Liver (tissue), 8 donors: ENCODE measurements at regions not wholly inside any gene's neighbourhood (a gene's known extent, or its start where the extent isn't known, plus 50 kb on each side); places are given as distances from the start of the nearest gene placed in this dataset.

ENCODE experiments used
- DNase-seq: peaks from one replicate; pipeline ENCODE4 v3.0.0-alpha.2; 2017; ENCODE audit warnings: low spot score
- H3K27ac ChIP-seq, 2 donors: one replicate each; pipeline ENCODE4 v1.7.0; 2013; ENCODE audit warnings: inconsistent platforms in 2 of 2, low read length in 2 of 2, control low read depth in 1 of 2, low read depth in 1 of 2, mild to moderate bottlenecking in 1 of 2
- H3K27me3 ChIP-seq, 4 donors: one replicate each; pipeline versions ENCODE4 v1.6.1 to v1.7.0; 2013; ENCODE audit warnings: low read length in 3 of 4, inconsistent platforms in 1 of 4, mild to moderate bottlenecking in 1 of 4, moderate library complexity in 1 of 4; ENCODE audit not compliant: control insufficient read depth in 4 of 4, insufficient read depth in 4 of 4
- H3K36me3 ChIP-seq, 4 donors: one replicate each; pipeline versions ENCODE4 v1.6.1 to v1.7.0; 2013; ENCODE audit warnings: low read length in 3 of 4, mild to moderate bottlenecking in 3 of 4, low read depth in 1 of 4, moderate library complexity in 1 of 4; ENCODE audit not compliant: control insufficient read depth in 4 of 4, insufficient read depth in 3 of 4
- H3K4me1 ChIP-seq, 4 donors: one replicate each; pipeline versions ENCODE4 v1.6.1 to v1.7.0; 2013; ENCODE audit warnings: low read length in 3 of 4, mild to moderate bottlenecking in 3 of 4, moderate library complexity in 1 of 4; ENCODE audit not compliant: control insufficient read depth in 4 of 4, insufficient read depth in 4 of 4
- H3K4me3 ChIP-seq, 3 donors: one replicate each; pipeline versions ENCODE4 v1.6.1 to v1.7.0; 2013; ENCODE audit warnings: low read length in 3 of 3, control low read depth in 1 of 3, low read depth in 1 of 3, mild to moderate bottlenecking in 1 of 3
- H3K9ac ChIP-seq, 2 donors: one replicate each; pipeline ENCODE4 v1.7.0; 2013; ENCODE audit warnings: low read length in 2 of 2, mild to moderate bottlenecking in 2 of 2, moderate library complexity in 2 of 2, control low read depth in 1 of 2, low read depth in 1 of 2
- H3K9me3 ChIP-seq, 4 donors: one replicate each; pipeline versions ENCODE4 v1.6.1 to v1.7.0; 2013; ENCODE audit warnings: low read length in 3 of 4; ENCODE audit not compliant: control insufficient read depth in 4 of 4
- EGR1 ChIP-seq, 2 donors: IDR thresholded peaks; 2 replicates each; pipeline ENCODE4 v1.6.1; 2016 to 2018; ENCODE audit warnings: antibody characterized with exemption in 2 of 2, low read depth in 2 of 2
- FOXA2 ChIP-seq: IDR thresholded peaks from 2 replicates; pipeline ENCODE4 v1.6.1; 2016; ENCODE audit warnings: antibody characterized with exemption
- GABPA ChIP-seq, 2 donors: IDR thresholded peaks in 1 of 2; conservative IDR thresholded peaks in 1 of 2; 2 replicates each; pipeline ENCODE4 v1.6.1; 2016; ENCODE audit warnings: antibody characterized with exemption in 2 of 2, mild to moderate bottlenecking in 1 of 2, moderate library complexity in 1 of 2
- HNF4A ChIP-seq, 2 donors: conservative IDR thresholded peaks; 2 replicates each; pipeline ENCODE4 v1.6.1; 2016; ENCODE audit warnings: antibody characterized with exemption in 2 of 2, mild to moderate bottlenecking in 2 of 2
- JUND ChIP-seq, 2 donors: IDR thresholded peaks; 2 replicates each; pipeline ENCODE4 v1.6.1; 2016; ENCODE audit warnings: antibody characterized with exemption in 2 of 2
- NR2F2 ChIP-seq: IDR thresholded peaks from 2 replicates; pipeline ENCODE4 v1.6.1; 2016; ENCODE audit warnings: antibody characterized with exemption
- RXRA ChIP-seq, 2 donors: IDR thresholded peaks; 2 replicates each; pipeline ENCODE4 v1.6.1; 2017 to 2018; ENCODE audit warnings: antibody characterized with exemption in 2 of 2, mild to moderate bottlenecking in 1 of 2
- SP1 ChIP-seq: IDR thresholded peaks from 2 replicates; pipeline ENCODE4 v1.6.1; 2018; ENCODE audit warnings: antibody characterized with exemption, mild to moderate bottlenecking
- TAF1 ChIP-seq: conservative IDR thresholded peaks from 2 replicates; pipeline ENCODE4 v1.6.1; 2016; ENCODE audit warnings: antibody characterized with exemption, mild to moderate bottlenecking
- YY1 ChIP-seq: IDR thresholded peaks from 2 replicates; pipeline ENCODE4 v1.6.1; 2016; ENCODE audit warnings: antibody characterized with exemption, mild to moderate bottlenecking
- WGBS: extraction: QIAGEN DNeasy Blood & Tissue Kit; methylation state at CpG from one replicate; pipeline ENCODE4 v1.1.7; 2013; 5-methylcytosine and 5-hydroxymethylcytosine counted together
- TF ChIP-seq, protein P1 (sequence below): IDR thresholded peaks from 2 replicates; pipeline ENCODE4 v1.6.1; 2016; ENCODE audit warnings: antibody characterized with exemption
- TF ChIP-seq, protein P2 (sequence below): IDR thresholded peaks from 2 replicates; pipeline ENCODE4 v1.6.1; 2016; ENCODE audit warnings: antibody characterized with exemption
- TF ChIP-seq, protein P3 (sequence below): IDR thresholded peaks from 2 replicates; pipeline ENCODE4 v1.6.1; 2016; ENCODE audit warnings: antibody characterized with exemption, mild to moderate bottlenecking
- TF ChIP-seq, protein P4 (sequence below): IDR thresholded peaks from 2 replicates; pipeline ENCODE4 v1.6.1; 2016; ENCODE audit warnings: antibody characterized with exemption
- TF ChIP-seq, protein P5 (sequence below): fragments of 150-350 bp; IDR thresholded peaks from 2 replicates; pipeline ENCODE4 v1.5.1; 2017; ENCODE audit warnings: improper control_type of control experiment, low read depth, low read length; ENCODE audit not compliant: missing input control
- donor health status: healthy.
- donor health status: healthy.
- donor health status: healthy.
- donor health status: healthy.
- donor health status: healthy.

DNA sequence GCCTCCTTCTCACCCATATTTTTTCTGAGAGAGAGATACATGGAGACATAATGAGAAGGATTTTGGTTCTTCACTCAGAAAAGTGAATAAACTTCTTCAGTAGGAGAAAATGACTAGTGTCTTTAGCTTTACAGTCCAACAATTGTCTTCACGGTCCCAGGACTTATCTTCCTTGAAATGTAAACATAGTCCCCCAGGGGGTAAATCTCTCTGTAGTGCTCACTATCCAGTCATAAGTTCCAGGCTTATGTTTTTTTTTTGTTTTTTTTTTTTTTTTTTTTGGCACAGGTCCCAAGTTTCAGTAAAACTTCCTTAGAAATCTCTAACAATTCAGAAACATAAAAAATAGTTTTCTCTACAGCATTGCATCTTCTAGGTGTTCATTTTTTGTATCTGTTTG, 890.2 kb upstream of the B3GALT2 start:
- WGBS, result 36% methylated on average over 1 of the region's 1 CpG
- H3K4me1 ChIP-seq, result no peaks in the 10 kb centered on the region
- H3K27ac ChIP-seq, result no peak overlapping the region
- TF ChIP-seq SP1, result no peak
- TF ChIP-seq, protein P1, sequence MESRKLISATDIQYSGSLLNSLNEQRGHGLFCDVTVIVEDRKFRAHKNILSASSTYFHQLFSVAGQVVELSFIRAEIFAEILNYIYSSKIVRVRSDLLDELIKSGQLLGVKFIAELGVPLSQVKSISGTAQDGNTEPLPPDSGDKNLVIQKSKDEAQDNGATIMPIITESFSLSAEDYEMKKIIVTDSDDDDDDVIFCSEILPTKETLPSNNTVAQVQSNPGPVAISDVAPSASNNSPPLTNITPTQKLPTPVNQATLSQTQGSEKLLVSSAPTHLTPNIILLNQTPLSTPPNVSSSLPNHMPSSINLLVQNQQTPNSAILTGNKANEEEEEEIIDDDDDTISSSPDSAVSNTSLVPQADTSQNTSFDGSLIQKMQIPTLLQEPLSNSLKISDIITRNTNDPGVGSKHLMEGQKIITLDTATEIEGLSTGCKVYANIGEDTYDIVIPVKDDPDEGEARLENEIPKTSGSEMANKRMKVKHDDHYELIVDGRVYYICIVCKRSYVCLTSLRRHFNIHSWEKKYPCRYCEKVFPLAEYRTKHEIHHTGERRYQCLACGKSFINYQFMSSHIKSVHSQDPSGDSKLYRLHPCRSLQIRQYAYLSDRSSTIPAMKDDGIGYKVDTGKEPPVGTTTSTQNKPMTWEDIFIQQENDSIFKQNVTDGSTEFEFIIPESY, result no peak
- TF ChIP-seq GABPA (IDR thresholded peaks at IDR 0.05 in 1 of 2, conservative IDR thresholded peaks at IDR 0.05 in 1 of 2), result no peak
- no peak for TF ChIP-seq EGR1 (IDR thresholded peaks at IDR 0.05; ENCODE audit: low read depth in 2 of 2)
- TF ChIP-seq, protein P2, sequence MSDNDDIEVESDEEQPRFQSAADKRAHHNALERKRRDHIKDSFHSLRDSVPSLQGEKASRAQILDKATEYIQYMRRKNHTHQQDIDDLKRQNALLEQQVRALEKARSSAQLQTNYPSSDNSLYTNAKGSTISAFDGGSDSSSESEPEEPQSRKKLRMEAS, result no peak
- TF ChIP-seq RXRA (IDR thresholded peaks at IDR 0.05), result no peak
- no peak for TF ChIP-seq YY1
- no peak for TF ChIP-seq HNF4A (conservative IDR thresholded peaks at IDR 0.05)
- TF ChIP-seq, protein P3, sequence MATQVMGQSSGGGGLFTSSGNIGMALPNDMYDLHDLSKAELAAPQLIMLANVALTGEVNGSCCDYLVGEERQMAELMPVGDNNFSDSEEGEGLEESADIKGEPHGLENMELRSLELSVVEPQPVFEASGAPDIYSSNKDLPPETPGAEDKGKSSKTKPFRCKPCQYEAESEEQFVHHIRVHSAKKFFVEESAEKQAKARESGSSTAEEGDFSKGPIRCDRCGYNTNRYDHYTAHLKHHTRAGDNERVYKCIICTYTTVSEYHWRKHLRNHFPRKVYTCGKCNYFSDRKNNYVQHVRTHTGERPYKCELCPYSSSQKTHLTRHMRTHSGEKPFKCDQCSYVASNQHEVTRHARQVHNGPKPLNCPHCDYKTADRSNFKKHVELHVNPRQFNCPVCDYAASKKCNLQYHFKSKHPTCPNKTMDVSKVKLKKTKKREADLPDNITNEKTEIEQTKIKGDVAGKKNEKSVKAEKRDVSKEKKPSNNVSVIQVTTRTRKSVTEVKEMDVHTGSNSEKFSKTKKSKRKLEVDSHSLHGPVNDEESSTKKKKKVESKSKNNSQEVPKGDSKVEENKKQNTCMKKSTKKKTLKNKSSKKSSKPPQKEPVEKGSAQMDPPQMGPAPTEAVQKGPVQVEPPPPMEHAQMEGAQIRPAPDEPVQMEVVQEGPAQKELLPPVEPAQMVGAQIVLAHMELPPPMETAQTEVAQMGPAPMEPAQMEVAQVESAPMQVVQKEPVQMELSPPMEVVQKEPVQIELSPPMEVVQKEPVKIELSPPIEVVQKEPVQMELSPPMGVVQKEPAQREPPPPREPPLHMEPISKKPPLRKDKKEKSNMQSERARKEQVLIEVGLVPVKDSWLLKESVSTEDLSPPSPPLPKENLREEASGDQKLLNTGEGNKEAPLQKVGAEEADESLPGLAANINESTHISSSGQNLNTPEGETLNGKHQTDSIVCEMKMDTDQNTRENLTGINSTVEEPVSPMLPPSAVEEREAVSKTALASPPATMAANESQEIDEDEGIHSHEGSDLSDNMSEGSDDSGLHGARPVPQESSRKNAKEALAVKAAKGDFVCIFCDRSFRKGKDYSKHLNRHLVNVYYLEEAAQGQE, result no peak
- no peaks in the 10 kb centered on the region for H3K36me3 ChIP-seq
- H3K9ac ChIP-seq, result no peak overlapping the region
- no peak for DNase-seq
- H3K9me3 ChIP-seq, result no peaks in the 10 kb centered on the region
- no peak overlapping the region for H3K4me3 ChIP-seq
- no peaks in the 10 kb centered on the region for H3K27me3 ChIP-seq

DNA sequence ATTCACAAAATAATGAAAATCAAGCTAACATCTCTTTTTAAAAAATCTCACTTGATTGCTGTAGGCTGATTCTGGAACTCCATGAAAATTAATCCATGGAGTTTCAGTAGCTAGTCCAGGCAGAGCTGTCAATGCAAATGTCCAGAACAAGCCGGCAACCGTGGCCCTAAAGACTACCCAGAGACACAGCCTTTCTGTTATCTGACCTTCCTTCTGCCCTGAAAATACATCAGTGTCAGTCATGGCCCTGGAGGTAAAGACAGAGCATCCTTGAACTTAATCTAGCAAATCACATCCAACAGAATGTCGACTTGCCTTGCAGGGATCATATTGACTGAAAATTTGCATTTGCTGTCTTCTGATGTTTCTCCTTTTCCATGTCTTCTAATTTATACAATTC, 887.4 kb upstream of the B3GALT2 start:
- Histone ChIP-seq H3K4me1 (no peaks in the 10 kb centered on the region), H3K9me3 (no peaks in the 10 kb centered on the region), H3K9ac (no peak overlapping the region), H3K27me3 (no peaks in the 10 kb centered on the region), H3K4me3 (no peak overlapping the region), H3K27ac (no peak overlapping the region), H3K36me3 (no peaks in the 10 kb centered on the region)
- TF ChIP-seq YY1, result no peak
- TF ChIP-seq, protein P4, sequence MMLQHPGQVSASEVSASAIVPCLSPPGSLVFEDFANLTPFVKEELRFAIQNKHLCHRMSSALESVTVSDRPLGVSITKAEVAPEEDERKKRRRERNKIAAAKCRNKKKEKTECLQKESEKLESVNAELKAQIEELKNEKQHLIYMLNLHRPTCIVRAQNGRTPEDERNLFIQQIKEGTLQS, result no peak
- no peak for DNase-seq
- 72% methylated on average over 3 of the region's 3 CpGs for WGBS

DNA sequence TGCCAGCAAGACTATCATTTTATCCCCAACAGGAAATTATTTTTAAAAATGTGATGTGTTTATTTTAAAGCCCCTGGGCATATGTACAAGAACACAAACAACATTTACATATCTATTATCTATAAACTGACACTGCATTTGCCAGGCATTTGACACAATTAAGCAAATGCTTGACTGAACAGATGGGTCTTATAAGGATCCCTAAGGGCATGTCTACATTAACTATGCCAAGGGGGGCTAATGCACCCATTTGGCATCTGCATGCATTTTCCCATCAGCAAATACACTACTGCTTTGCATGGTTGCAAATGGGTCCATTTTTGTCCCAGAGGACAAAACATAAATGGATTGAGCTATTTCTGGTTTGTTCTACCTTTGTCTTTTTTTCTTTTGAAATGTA, 884.8 kb upstream of the B3GALT2 start:
- no peaks in the 10 kb centered on the region for H3K9me3 ChIP-seq
- no peak overlapping the region for H3K4me3 ChIP-seq
- DNase-seq, result no peak
- no peaks in the 10 kb centered on the region for H3K36me3 ChIP-seq
- no peak overlapping the region for H3K27ac ChIP-seq
- H3K27me3 ChIP-seq, result no peaks in the 10 kb centered on the region
- H3K9ac ChIP-seq, result no peak overlapping the region
- no peaks in the 10 kb centered on the region for H3K4me1 ChIP-seq
- TF ChIP-seq SP1 (no peak), YY1 (no peak), TAF1 (no peak), JUND (IDR thresholded peaks at IDR 0.05) (no peak), NR2F2 (no peak), HNF4A (conservative IDR thresholded peaks at IDR 0.05) (no peak), EGR1 (IDR thresholded peaks at IDR 0.05; ENCODE audit: low read depth in 2 of 2) (no peak), FOXA2 (no peak)
- TF ChIP-seq, protein P5, sequence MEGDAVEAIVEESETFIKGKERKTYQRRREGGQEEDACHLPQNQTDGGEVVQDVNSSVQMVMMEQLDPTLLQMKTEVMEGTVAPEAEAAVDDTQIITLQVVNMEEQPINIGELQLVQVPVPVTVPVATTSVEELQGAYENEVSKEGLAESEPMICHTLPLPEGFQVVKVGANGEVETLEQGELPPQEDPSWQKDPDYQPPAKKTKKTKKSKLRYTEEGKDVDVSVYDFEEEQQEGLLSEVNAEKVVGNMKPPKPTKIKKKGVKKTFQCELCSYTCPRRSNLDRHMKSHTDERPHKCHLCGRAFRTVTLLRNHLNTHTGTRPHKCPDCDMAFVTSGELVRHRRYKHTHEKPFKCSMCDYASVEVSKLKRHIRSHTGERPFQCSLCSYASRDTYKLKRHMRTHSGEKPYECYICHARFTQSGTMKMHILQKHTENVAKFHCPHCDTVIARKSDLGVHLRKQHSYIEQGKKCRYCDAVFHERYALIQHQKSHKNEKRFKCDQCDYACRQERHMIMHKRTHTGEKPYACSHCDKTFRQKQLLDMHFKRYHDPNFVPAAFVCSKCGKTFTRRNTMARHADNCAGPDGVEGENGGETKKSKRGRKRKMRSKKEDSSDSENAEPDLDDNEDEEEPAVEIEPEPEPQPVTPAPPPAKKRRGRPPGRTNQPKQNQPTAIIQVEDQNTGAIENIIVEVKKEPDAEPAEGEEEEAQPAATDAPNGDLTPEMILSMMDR, result no peak
- TF ChIP-seq, protein P2, result no peak
- TF ChIP-seq, protein P4, result no peak
- TF ChIP-seq, protein P3, result no peak
